Neural cell (in vitro differentiated cells): ENCODE measurements at regions not wholly inside any gene's neighbourhood (a gene's known extent, or its start where the extent isn't known, plus 50 kb on each side); places are given as distances from the start of the nearest gene placed in this dataset.

ENCODE experiments used
- H2AFZ ChIP-seq: fragments of 200-600, 300-800 bp; sonication (generic), shearing (Covaris generic); 2 replicates; pipeline ENCODE4 v1.6.0; 2014; ENCODE audit warnings: low read depth, mild to moderate bottlenecking, antibody characterized with exemption, low read length, moderate library complexity
- H3F3A ChIP-seq: fragments of 200-600 bp; shearing (Covaris generic); 2 replicates; pipeline ENCODE4 v1.6.1; 2016; ENCODE audit warnings: mild to moderate bottlenecking, moderate library complexity, mixed read lengths, antibody characterized with exemption, low read length; ENCODE audit not compliant: insufficient read depth, poor library complexity, severe bottlenecking
- H3K27ac ChIP-seq: fragments of 200-600, 300-800 bp; sonication (generic), shearing (Covaris generic); 2 replicates; pipeline ENCODE4 v1.5.1; 2014; ENCODE audit warnings: mild to moderate bottlenecking, low read length, moderate library complexity
- H3K27me3 ChIP-seq: fragments of 300-800, 200-600 bp; sonication (generic), shearing (Covaris generic); 2 replicates; pipeline ENCODE4 v1.6.0; 2014; ENCODE audit warnings: mild to moderate bottlenecking, low read depth, low read length, moderate library complexity; ENCODE audit not compliant: insufficient read depth
- H3K36me3 ChIP-seq: fragments of 300-800, 200-600 bp; sonication (generic), shearing (Covaris generic); 2 replicates; pipeline ENCODE4 v1.5.1; 2014; ENCODE audit warnings: mild to moderate bottlenecking, antibody characterized with exemption, low read length, moderate library complexity; ENCODE audit not compliant: insufficient read depth
- H3K4me2 ChIP-seq: fragments of 300-800, 200-600 bp; sonication (generic), shearing (Covaris generic); 2 replicates; pipeline ENCODE4 v1.6.0; 2014; ENCODE audit warnings: mild to moderate bottlenecking, low read length
- H3K4me3 ChIP-seq: fragments of 300-800, 200-600 bp; sonication (generic), shearing (Covaris generic); 2 replicates; pipeline ENCODE4 v1.5.1; 2014; ENCODE audit warnings: mild to moderate bottlenecking, low read length, moderate library complexity
- H3K79me2 ChIP-seq: fragments of 200-600 bp; shearing (Covaris generic); replicated peaks from 2 replicates; pipeline ENCODE4 v1.6.0; 2014; ENCODE audit warnings: mild to moderate bottlenecking, low read length, moderate library complexity; ENCODE audit not compliant: insufficient read depth
- H3K9ac ChIP-seq: fragments of 300-800, 200-600 bp; sonication (generic), shearing (Covaris generic); 2 replicates; pipeline ENCODE4 v1.6.1; 2016; ENCODE audit warnings: mild to moderate bottlenecking, low read length, mixed read lengths
- H3K9me2 ChIP-seq: fragments of 200-600 bp; shearing (Covaris generic); 2 replicates; pipeline ENCODE4 v1.6.1; 2016; ENCODE audit warnings: mild to moderate bottlenecking, low read length, mixed read lengths; ENCODE audit not compliant: insufficient read depth
- H3K9me3 ChIP-seq: fragments of 200-600, 300-800 bp; sonication (generic), shearing (Covaris generic); 2 replicates; pipeline ENCODE4 v1.6.1; 2016; ENCODE audit warnings: mild to moderate bottlenecking, mixed run types, low read length, moderate library complexity, mixed read lengths
- H4K20me1 ChIP-seq: fragments of 200-600 bp; shearing (Covaris generic); 2 replicates; pipeline ENCODE4 v1.6.1; 2016; ENCODE audit warnings: mild to moderate bottlenecking, mixed run types; ENCODE audit not compliant: insufficient read depth
- CTCF ChIP-seq: fragments of 450-650 bp; IDR thresholded peaks from 2 replicates; pipeline ENCODE4 v1.5.1; 2014; ENCODE audit warnings: antibody characterized with exemption, mild to moderate bottlenecking, moderate library complexity; ENCODE audit not compliant: poor library complexity, severe bottlenecking
- EP300 ChIP-seq: fragments of 450-650 bp; conservative IDR thresholded peaks from 2 replicates; pipeline ENCODE4 v1.6.1; 2014; ENCODE audit warnings: antibody characterized with exemption, mild to moderate bottlenecking, moderate library complexity; ENCODE audit not compliant: poor library complexity, severe bottlenecking
- EZH2 ChIP-seq: fragments of 200-600, 300-800 bp; shearing (Covaris generic), sonication (generic); IDR thresholded peaks from 2 replicates; pipeline ENCODE4 v1.6.1; 2014; ENCODE audit warnings: antibody characterized with exemption, low read length, borderline replicate concordance, mild to moderate bottlenecking; ENCODE audit not compliant: insufficient read depth, poor library complexity, severe bottlenecking
- MXI1 ChIP-seq: fragments of 450-650 bp; conservative IDR thresholded peaks from 2 replicates; pipeline ENCODE4 v1.6.1; 2014; ENCODE audit warnings: antibody characterized with exemption, mild to moderate bottlenecking; ENCODE audit not compliant: poor library complexity, severe bottlenecking
- POLR2AphosphoS5 ChIP-seq: IDR thresholded peaks from 2 replicates; pipeline ENCODE4 v1.6.1; 2012
- RAD21 ChIP-seq: fragments of 450-650 bp; conservative IDR thresholded peaks from 2 replicates; pipeline ENCODE4 v1.6.1; 2014; ENCODE audit warnings: antibody characterized with exemption, mild to moderate bottlenecking, moderate library complexity
- REST ChIP-seq: IDR thresholded peaks from 2 replicates; pipeline ENCODE4 v1.6.1; 2012; ENCODE audit warnings: borderline replicate concordance
- SMC3 ChIP-seq: fragments of 450-650 bp; conservative IDR thresholded peaks from 2 replicates; pipeline ENCODE4 v1.6.1; 2014; ENCODE audit warnings: antibody characterized with exemption, mild to moderate bottlenecking, moderate library complexity; ENCODE audit not compliant: poor library complexity
- TAF1 ChIP-seq: IDR thresholded peaks from 2 replicates; pipeline ENCODE4 v1.6.1; 2012; ENCODE audit warnings: low read depth

GRCh38 chr14:103255555-103255954 is 78.5 kb upstream of the EIF5 start:
- no peaks in the 10 kb centered on the region for H3F3A ChIP-seq
- H3K27me3 ChIP-seq: no peaks in the 10 kb centered on the region
- no peak overlapping the region for H3K4me3 ChIP-seq
- no peaks in the 10 kb centered on the region for H3K36me3 ChIP-seq
- TF ChIP-seq RAD21 (no peak), MXI1 (no peak), EZH2 (no peak), CTCF (no peak), EP300 (no peak), TAF1 (no peak), REST (no peak), POLR2AphosphoS5 (no peak), SMC3 (no peak)
- H2AFZ ChIP-seq: no peak overlapping the region
- no peak overlapping the region for H3K4me2 ChIP-seq
- no peaks in the 10 kb centered on the region for H4K20me1 ChIP-seq
- no peaks in the 10 kb centered on the region for H3K79me2 ChIP-seq
- no peaks in the 10 kb centered on the region for H3K9me2 ChIP-seq
- H3K9ac ChIP-seq: no peak overlapping the region
- H3K9me3 ChIP-seq: no peaks in the 10 kb centered on the region
- H3K27ac ChIP-seq: no peak overlapping the region

GRCh38 chr14:103256406-103256805 is 77.6 kb upstream of the EIF5 start:
- Histone ChIP-seq H3K9ac (no peak overlapping the region), H3K4me2 (no peak overlapping the region), H3K27me3 (no peaks in the 10 kb centered on the region), H3F3A (no peaks in the 10 kb centered on the region), H3K36me3 (no peaks in the 10 kb centered on the region), H3K79me2 (no peaks in the 10 kb centered on the region), H3K9me3 (no peaks in the 10 kb centered on the region), H4K20me1 (no peaks in the 10 kb centered on the region), H2AFZ (no peak overlapping the region), H3K4me3 (no peak overlapping the region), H3K27ac (no peak overlapping the region), H3K9me2 (no peaks in the 10 kb centered on the region)
- no peak for TF ChIP-seq MXI1
- TF ChIP-seq CTCF: no peak
- TF ChIP-seq POLR2AphosphoS5: no peak
